ENCODE measurements at regions not wholly inside any gene's neighbourhood (a gene's known extent, or its start where the extent isn't known, plus 50 kb on each side); places are given as distances from the start of the nearest gene placed in this dataset.

GRCh38 chr10:55410415-55410885 is 609.4 kb upstream of the PCDH15 start:
- no peak overlapping the region for H3K27ac ChIP-seq
- H3K27me3 Mint-ChIP-seq (ENCODE audit: insufficient read depth, low read depth), result no peaks in the 10 kb centered on the region
- H3K27ac Mint-ChIP-seq, result peak overlapping the region; percentile 74
- no peaks in the 10 kb centered on the region for H3K27me3 ChIP-seq
- H3K4me1 ChIP-seq, result peaks cover 12% of the 10 kb centered on the region
- H4K20me1 ChIP-seq (ENCODE audit: low read depth), result no peaks in the 10 kb centered on the region
- H3K4me3 ChIP-seq, result peak overlapping the region; percentile 13
- H3K79me2 ChIP-seq (ENCODE audit: low read depth), result no peaks in the 10 kb centered on the region
- H2AFZ ChIP-seq (replicated peaks), result no peak overlapping the region
- DNase-seq (ENCODE audit: low spot score), result peak; percentile 92
- H3K9me3 Mint-ChIP-seq, result no peaks in the 10 kb centered on the region
- peak overlapping the region; percentile 65 for H3K4me2 ChIP-seq
- no peaks in the 10 kb centered on the region for H3F3A ChIP-seq (ENCODE audit: low read depth)
- H3K9me3 ChIP-seq (ENCODE audit: low read depth), result no peaks in the 10 kb centered on the region
- no peaks in the 10 kb centered on the region for H3K36me3 Mint-ChIP-seq
- H3K9ac ChIP-seq, result no peak overlapping the region
- H3K4me3 Mint-ChIP-seq, result no peak overlapping the region
- TF ChIP-seq EZH2 (IDR thresholded peaks at IDR 0.05) (no peak), CTCF (IDR thresholded peaks at IDR 0.05) (peak; percentile 64)
- H3K36me3 ChIP-seq, result no peaks in the 10 kb centered on the region
- H3K4me1 Mint-ChIP-seq, result peaks cover 10% of the 10 kb centered on the region

GRCh38 chr10:55404094-55404493 is 603.1 kb upstream of the PCDH15 start:
- H3F3A ChIP-seq (ENCODE audit: low read depth), result no peaks in the 10 kb centered on the region
- no peak for DNase-seq (ENCODE audit: low spot score)
- Mint-ChIP-seq H3K9me3 (no peaks in the 10 kb centered on the region), H3K27me3 (ENCODE audit: insufficient read depth, low read depth) (no peaks in the 10 kb centered on the region), H3K36me3 (no peaks in the 10 kb centered on the region), H3K4me1 (peaks cover 4% of the 10 kb centered on the region), H3K4me3 (no peak overlapping the region), H3K27ac (no peak overlapping the region)
- H3K27me3 ChIP-seq, result no peaks in the 10 kb centered on the region
- H3K4me1 ChIP-seq, result no peaks in the 10 kb centered on the region
- H3K27ac ChIP-seq, result no peak overlapping the region
- H3K9me3 ChIP-seq (ENCODE audit: low read depth), result no peaks in the 10 kb centered on the region
- TF ChIP-seq EZH2phosphoT487 (IDR thresholded peaks at IDR 0.05) (no peak), CTCF (IDR thresholded peaks at IDR 0.05) (no peak), EZH2 (IDR thresholded peaks at IDR 0.05) (no peak)
- H3K36me3 ChIP-seq, result no peaks in the 10 kb centered on the region
- H3K4me2 ChIP-seq, result no peak overlapping the region
- no peaks in the 10 kb centered on the region for H3K79me2 ChIP-seq (ENCODE audit: low read depth)
- H3K4me3 ChIP-seq, result no peak overlapping the region
- H3K9ac ChIP-seq, result no peak overlapping the region
- no peak overlapping the region for H2AFZ ChIP-seq (replicated peaks)
- H4K20me1 ChIP-seq (ENCODE audit: low read depth), result no peaks in the 10 kb centered on the region

- no peaks in the 10 kb centered on the region for H3K27me3 ChIP-seq
- no peak overlapping the region for H2AFZ ChIP-seq (replicated peaks)
- DNase-seq (ENCODE audit: low spot score), result no peak
- no peak overlapping the region for H3K27ac ChIP-seq
- no peaks in the 10 kb centered on the region for H3F3A ChIP-seq (ENCODE audit: low read depth)
- H3K4me1 ChIP-seq, result no peaks in the 10 kb centered on the region
- H4K20me1 ChIP-seq (ENCODE audit: low read depth), result no peaks in the 10 kb centered on the region
- TF ChIP-seq EZH2phosphoT487 (IDR thresholded peaks at IDR 0.05) (no peak), EZH2 (IDR thresholded peaks at IDR 0.05) (no peak), CTCF (IDR thresholded peaks at IDR 0.05) (no peak)
- Mint-ChIP-seq H3K27me3 (ENCODE audit: insufficient read depth, low read depth) (no peaks in the 10 kb centered on the region), H3K27ac (no peak overlapping the region), H3K4me1 (peaks cover 8% of the 10 kb centered on the region), H3K4me3 (no peak overlapping the region), H3K36me3 (no peaks in the 10 kb centered on the region), H3K9me3 (no peaks in the 10 kb centered on the region)
- H3K4me3 ChIP-seq, result no peak overlapping the region
- no peaks in the 10 kb centered on the region for H3K9me3 ChIP-seq (ENCODE audit: low read depth)
- H3K36me3 ChIP-seq, result no peaks in the 10 kb centered on the region
- H3K79me2 ChIP-seq (ENCODE audit: low read depth), result no peaks in the 10 kb centered on the region
- no peak overlapping the region for H3K9ac ChIP-seq
- H3K4me2 ChIP-seq, result no peak overlapping the region
Measured at GRCh38 chr10:55400075-55400849, 599.2 kb upstream of the PCDH15 start.

Data from neural progenitor cell (in vitro differentiated cells).